WTC11 (cell line): ENCODE measurements at regions not wholly inside any gene's neighbourhood (a gene's known extent, or its start where the extent isn't known, plus 50 kb on each side); places are given as distances from the start of the nearest gene placed in this dataset.

Source experiments
- ATAC-seq: fragments of 200-7000 bp; cut with Tn5 transposase; 2 replicates; pipeline ENCODE4 v1.10.0; 2021; ENCODE audit warnings: mild to moderate bottlenecking, moderate library complexity
- CTCF ChIA-PET: fragments of 300-600 bp; sonication (Branson Sonifier 250); formaldehyde crosslinking; loops from one replicate; lab custom pipeline; 2021; ENCODE audit warnings: antibody characterized with exemption; lab: Charles Lee
- POLR2A ChIA-PET: fragments of 350-600 bp; sonication (Branson Sonifier 250); formaldehyde crosslinking; loops from one replicate; lab custom pipeline; 2021; ENCODE audit warnings: antibody characterized with exemption; lab: Charles Lee
- DNase-seq: peaks from one replicate; pipeline ENCODE4 v3.0.0; 2021; ENCODE audit warnings: low spot score
- H3K27ac Mint-ChIP-seq: 2 replicates; pipeline ENCODE4 v1.8.0; 2021; ENCODE audit warnings: mixed read lengths
- H3K27me3 Mint-ChIP-seq: 2 replicates; pipeline ENCODE4 v1.8.0; 2021; ENCODE audit warnings: low read depth, mild to moderate bottlenecking, moderate library complexity, mixed read lengths
- H3K36me3 Mint-ChIP-seq: 2 replicates; pipeline ENCODE4 v1.8.0; 2021; ENCODE audit warnings: mixed read lengths
- H3K4me1 Mint-ChIP-seq: 2 replicates; pipeline ENCODE4 v1.8.0; 2022; ENCODE audit warnings: mixed read lengths
- H3K4me3 Mint-ChIP-seq: 2 replicates; pipeline ENCODE4 v1.8.0; 2021; ENCODE audit warnings: mild to moderate bottlenecking, moderate library complexity, mixed read lengths
- H3K9me3 Mint-ChIP-seq: 2 replicates; pipeline ENCODE4 v1.8.0; 2021; ENCODE audit warnings: mixed read lengths
- ATF1 ChIP-seq: sonication (generic); formaldehyde crosslinking; IDR thresholded peaks from 2 replicates; pipeline ENCODE4 v1.8.1; 2023; ENCODE audit warnings: mild to moderate bottlenecking, moderate library complexity, missing genetic modification reagents
- CBFB ChIP-seq: sonication (generic); formaldehyde crosslinking; IDR thresholded peaks from 2 replicates; pipeline ENCODE4 v1.8.1; 2022; ENCODE audit warnings: mild to moderate bottlenecking, low read depth, missing genetic modification reagents
- ETV6 ChIP-seq: sonication (generic); formaldehyde crosslinking; IDR thresholded peaks from 2 replicates; pipeline ENCODE4 v1.8.1; 2022; ENCODE audit warnings: mild to moderate bottlenecking, missing genetic modification reagents
- FOXJ3 ChIP-seq: sonication (generic); formaldehyde crosslinking; IDR thresholded peaks from 2 replicates; pipeline ENCODE4 v1.9.0; 2021; ENCODE audit warnings: missing genetic modification reagents, mild to moderate bottlenecking, borderline replicate concordance
- FOXK1 ChIP-seq: sonication (generic); formaldehyde crosslinking; IDR thresholded peaks from 2 replicates; pipeline ENCODE4 v1.8.0; 2022; ENCODE audit warnings: mild to moderate bottlenecking, moderate library complexity, missing genetic modification reagents
- NFE2L1 ChIP-seq: sonication (generic); formaldehyde crosslinking; IDR thresholded peaks from 2 replicates; pipeline ENCODE4 v1.8.1; 2023; ENCODE audit warnings: missing genetic modification reagents
- SMAD3 ChIP-seq: sonication (generic); formaldehyde crosslinking; IDR thresholded peaks from 2 replicates; pipeline ENCODE4 v1.8.0; 2022; ENCODE audit warnings: missing genetic modification reagents, mild to moderate bottlenecking, borderline replicate concordance
- SP1 ChIP-seq: sonication (generic); formaldehyde crosslinking; conservative IDR thresholded peaks from 2 replicates; pipeline ENCODE4 v1.8.1; 2022; ENCODE audit warnings: missing genetic modification reagents
- TEAD1 ChIP-seq: sonication (generic); formaldehyde crosslinking; IDR thresholded peaks from 2 replicates; pipeline ENCODE4 v1.8.0; 2022; ENCODE audit warnings: mild to moderate bottlenecking, missing genetic modification reagents
- TF ChIP-seq, protein P1 (sequence below): fragments of 250-450 bp; sonication (Bioruptor Pico); IDR thresholded peaks from 2 replicates; pipeline ENCODE4 v1.9.0; 2021; ENCODE audit warnings: mild to moderate bottlenecking
- TF ChIP-seq, protein P2 (sequence below): sonication (generic); formaldehyde crosslinking; IDR thresholded peaks from 2 replicates; pipeline ENCODE4 v1.8.1; 2023; ENCODE audit warnings: mild to moderate bottlenecking, missing genetic modification reagents, moderate library complexity
- TF ChIP-seq, protein P3 (sequence below): fragments of 250-450 bp; sonication (Bioruptor Pico); IDR thresholded peaks from 2 replicates; pipeline ENCODE4 v1.8.0; 2021; ENCODE audit warnings: mild to moderate bottlenecking
- TF ChIP-seq, protein P4 (sequence below): sonication (generic); formaldehyde crosslinking; IDR thresholded peaks from 2 replicates; pipeline ENCODE4 v1.8.1; 2022; ENCODE audit warnings: mild to moderate bottlenecking, moderate library complexity, missing genetic modification reagents
- TF ChIP-seq, protein P5 (sequence below): sonication (generic); formaldehyde crosslinking; IDR thresholded peaks from 2 replicates; pipeline ENCODE4 v1.8.0; 2022; ENCODE audit warnings: missing genetic modification reagents
- TF ChIP-seq, protein P6 (sequence below): fragments of 200-600 bp; IDR thresholded peaks from 2 replicates; pipeline ENCODE4 v1.8.0; 2022; ENCODE audit warnings: antibody characterized with exemption

DNA sequence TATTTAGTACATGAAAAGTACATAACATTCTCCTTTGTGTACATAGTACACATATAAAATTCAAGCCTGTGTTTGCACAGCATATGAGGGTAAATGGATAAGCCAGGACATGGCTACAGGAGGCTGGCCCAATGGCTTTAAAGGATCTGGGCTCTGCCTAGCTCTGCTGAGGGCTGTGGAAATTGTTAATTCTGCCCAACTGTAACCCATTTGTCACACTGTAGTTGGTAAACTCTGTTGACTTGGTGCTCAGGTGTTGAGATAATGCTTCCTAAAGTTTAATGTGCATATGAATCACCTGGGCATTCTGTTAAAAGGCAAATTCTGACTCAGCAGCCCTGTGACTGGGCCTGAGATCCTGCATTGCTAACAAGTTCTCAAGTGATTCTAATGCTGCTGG is 196.5 kb upstream of the ZPLD1 start (continued):
- TF ChIP-seq TEAD1 (CRISPR knock-in tag), result no peak

DNA sequence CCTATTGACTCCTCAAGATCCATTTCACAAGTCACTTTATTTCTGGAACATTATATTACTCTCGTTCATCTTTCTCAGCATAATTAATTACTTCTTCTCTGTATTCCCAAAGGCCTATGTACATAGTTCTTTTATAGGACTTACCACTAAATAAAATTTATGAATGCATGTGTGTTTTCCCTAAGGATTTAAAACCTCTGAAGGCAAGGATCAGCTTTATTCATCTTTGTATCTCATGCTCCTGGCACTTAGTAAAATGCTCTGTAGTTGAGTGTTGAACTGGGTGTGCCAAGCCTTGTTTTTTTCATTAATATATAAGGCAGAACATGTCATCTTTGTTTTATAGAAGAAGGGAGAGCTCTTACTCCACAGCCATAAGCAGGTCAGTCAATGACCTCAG is 194.1 kb upstream of the ZPLD1 start:
- no peak overlapping the region for H3K4me3 Mint-ChIP-seq
- H3K9me3 Mint-ChIP-seq, result peaks cover 7% of the 10 kb centered on the region
- H3K4me1 Mint-ChIP-seq, result peaks cover 53% of the 10 kb centered on the region
- DNase-seq (no peak), ATAC-seq (no peak)
- CTCF ChIA-PET, result interaction anchor here (0.9 kb wide), 1 partner anchor 12 kb away, joined by 3 read pairs; no protein-coding TSS in a partner anchor
- no peak overlapping the region for H3K27ac Mint-ChIP-seq
- H3K27me3 Mint-ChIP-seq, result peaks cover 2% of the 10 kb centered on the region; the same call in 1 of the 2 replicates
- no peaks in the 10 kb centered on the region; the same call in 1 of the 2 replicates for H3K36me3 Mint-ChIP-seq
- POLR2A ChIA-PET, result no interaction called here
- TF ChIP-seq, protein P1, sequence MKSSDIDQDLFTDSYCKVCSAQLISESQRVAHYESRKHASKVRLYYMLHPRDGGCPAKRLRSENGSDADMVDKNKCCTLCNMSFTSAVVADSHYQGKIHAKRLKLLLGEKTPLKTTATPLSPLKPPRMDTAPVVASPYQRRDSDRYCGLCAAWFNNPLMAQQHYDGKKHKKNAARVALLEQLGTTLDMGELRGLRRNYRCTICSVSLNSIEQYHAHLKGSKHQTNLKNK (CRISPR knock-in tag), result no peak
- TF ChIP-seq NFE2L1 (no peak), ETV6 (CRISPR knock-in tag) (no peak), CBFB (CRISPR knock-in tag) (no peak), SMAD3 (CRISPR knock-in tag) (no peak), SP1 (no peak), FOXK1 (CRISPR knock-in tag) (no peak), ATF1 (no peak), FOXJ3 (CRISPR knock-in tag) (no peak)
- TF ChIP-seq, protein P2, sequence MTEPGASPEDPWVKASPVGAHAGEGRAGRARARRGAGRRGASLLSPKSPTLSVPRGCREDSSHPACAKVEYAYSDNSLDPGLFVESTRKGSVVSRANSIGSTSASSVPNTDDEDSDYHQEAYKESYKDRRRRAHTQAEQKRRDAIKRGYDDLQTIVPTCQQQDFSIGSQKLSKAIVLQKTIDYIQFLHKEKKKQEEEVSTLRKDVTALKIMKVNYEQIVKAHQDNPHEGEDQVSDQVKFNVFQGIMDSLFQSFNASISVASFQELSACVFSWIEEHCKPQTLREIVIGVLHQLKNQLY, result no peak
- TF ChIP-seq, protein P3, sequence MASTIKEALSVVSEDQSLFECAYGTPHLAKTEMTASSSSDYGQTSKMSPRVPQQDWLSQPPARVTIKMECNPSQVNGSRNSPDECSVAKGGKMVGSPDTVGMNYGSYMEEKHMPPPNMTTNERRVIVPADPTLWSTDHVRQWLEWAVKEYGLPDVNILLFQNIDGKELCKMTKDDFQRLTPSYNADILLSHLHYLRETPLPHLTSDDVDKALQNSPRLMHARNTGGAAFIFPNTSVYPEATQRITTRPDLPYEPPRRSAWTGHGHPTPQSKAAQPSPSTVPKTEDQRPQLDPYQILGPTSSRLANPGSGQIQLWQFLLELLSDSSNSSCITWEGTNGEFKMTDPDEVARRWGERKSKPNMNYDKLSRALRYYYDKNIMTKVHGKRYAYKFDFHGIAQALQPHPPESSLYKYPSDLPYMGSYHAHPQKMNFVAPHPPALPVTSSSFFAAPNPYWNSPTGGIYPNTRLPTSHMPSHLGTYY (CRISPR knock-in tag), result no peak
- TF ChIP-seq, protein P4, sequence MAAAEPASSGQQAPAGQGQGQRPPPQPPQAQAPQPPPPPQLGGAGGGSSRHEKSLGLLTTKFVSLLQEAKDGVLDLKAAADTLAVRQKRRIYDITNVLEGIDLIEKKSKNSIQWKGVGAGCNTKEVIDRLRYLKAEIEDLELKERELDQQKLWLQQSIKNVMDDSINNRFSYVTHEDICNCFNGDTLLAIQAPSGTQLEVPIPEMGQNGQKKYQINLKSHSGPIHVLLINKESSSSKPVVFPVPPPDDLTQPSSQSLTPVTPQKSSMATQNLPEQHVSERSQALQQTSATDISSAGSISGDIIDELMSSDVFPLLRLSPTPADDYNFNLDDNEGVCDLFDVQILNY, result no peak
- TF ChIP-seq, protein P5, sequence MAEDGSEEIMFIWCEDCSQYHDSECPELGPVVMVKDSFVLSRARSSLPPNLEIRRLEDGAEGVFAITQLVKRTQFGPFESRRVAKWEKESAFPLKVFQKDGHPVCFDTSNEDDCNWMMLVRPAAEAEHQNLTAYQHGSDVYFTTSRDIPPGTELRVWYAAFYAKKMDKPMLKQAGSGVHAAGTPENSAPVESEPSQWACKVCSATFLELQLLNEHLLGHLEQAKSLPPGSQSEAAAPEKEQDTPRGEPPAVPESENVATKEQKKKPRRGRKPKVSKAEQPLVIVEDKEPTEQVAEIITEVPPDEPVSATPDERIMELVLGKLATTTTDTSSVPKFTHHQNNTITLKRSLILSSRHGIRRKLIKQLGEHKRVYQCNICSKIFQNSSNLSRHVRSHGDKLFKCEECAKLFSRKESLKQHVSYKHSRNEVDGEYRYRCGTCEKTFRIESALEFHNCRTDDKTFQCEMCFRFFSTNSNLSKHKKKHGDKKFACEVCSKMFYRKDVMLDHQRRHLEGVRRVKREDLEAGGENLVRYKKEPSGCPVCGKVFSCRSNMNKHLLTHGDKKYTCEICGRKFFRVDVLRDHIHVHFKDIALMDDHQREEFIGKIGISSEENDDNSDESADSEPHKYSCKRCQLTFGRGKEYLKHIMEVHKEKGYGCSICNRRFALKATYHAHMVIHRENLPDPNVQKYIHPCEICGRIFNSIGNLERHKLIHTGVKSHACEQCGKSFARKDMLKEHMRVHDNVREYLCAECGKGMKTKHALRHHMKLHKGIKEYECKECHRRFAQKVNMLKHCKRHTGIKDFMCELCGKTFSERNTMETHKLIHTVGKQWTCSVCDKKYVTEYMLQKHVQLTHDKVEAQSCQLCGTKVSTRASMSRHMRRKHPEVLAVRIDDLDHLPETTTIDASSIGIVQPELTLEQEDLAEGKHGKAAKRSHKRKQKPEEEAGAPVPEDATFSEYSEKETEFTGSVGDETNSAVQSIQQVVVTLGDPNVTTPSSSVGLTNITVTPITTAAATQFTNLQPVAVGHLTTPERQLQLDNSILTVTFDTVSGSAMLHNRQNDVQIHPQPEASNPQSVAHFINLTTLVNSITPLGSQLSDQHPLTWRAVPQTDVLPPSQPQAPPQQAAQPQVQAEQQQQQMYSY (CRISPR knock-in tag), result no peak
- TF ChIP-seq, protein P6, sequence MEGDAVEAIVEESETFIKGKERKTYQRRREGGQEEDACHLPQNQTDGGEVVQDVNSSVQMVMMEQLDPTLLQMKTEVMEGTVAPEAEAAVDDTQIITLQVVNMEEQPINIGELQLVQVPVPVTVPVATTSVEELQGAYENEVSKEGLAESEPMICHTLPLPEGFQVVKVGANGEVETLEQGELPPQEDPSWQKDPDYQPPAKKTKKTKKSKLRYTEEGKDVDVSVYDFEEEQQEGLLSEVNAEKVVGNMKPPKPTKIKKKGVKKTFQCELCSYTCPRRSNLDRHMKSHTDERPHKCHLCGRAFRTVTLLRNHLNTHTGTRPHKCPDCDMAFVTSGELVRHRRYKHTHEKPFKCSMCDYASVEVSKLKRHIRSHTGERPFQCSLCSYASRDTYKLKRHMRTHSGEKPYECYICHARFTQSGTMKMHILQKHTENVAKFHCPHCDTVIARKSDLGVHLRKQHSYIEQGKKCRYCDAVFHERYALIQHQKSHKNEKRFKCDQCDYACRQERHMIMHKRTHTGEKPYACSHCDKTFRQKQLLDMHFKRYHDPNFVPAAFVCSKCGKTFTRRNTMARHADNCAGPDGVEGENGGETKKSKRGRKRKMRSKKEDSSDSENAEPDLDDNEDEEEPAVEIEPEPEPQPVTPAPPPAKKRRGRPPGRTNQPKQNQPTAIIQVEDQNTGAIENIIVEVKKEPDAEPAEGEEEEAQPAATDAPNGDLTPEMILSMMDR, result no peak
